GM12864 (cell line): ENCODE measurements at regions not wholly inside any gene's neighbourhood (a gene's known extent, or its start where the extent isn't known, plus 50 kb on each side); places are given as distances from the start of the nearest gene placed in this dataset.

Experiments used
- DNase-seq: peaks from one replicate; pipeline ENCODE4 v3.0.0-alpha.2; 2011; ENCODE audit warnings: low read depth
- H3K4me3 ChIP-seq: 2 replicates; pipeline ENCODE4 v1.5.1; 2011; ENCODE audit warnings: mild to moderate bottlenecking, low read depth, low read length, control low read depth
- CTCF ChIP-seq: IDR thresholded peaks from 2 replicates; pipeline ENCODE4 v1.5.1; 2011; ENCODE audit warnings: low read depth, mild to moderate bottlenecking, moderate library complexity, low read length, control low read depth, inconsistent platforms; ENCODE audit errors: missing control alignments

GRCh38 chr9:16025627-16026026 is 472.8 kb downstream of the CCDC171 start:
- H3K4me3 ChIP-seq, result no peak overlapping the region
- TF ChIP-seq CTCF, result no peak
- no peak for DNase-seq

- TF ChIP-seq CTCF, result no peak
Measured at GRCh38 chr9:16026886-16027285, 474.0 kb downstream of the CCDC171 start.

GRCh38 chr9:16028548-16028947 is 475.7 kb downstream of the CCDC171 start:
- TF ChIP-seq CTCF, result no peak
- DNase-seq, result no peak
- no peak overlapping the region for H3K4me3 ChIP-seq

More at GRCh38 chr9:16026886-16027285, 474.0 kb downstream of the CCDC171 start:
- no peak overlapping the region for H3K4me3 ChIP-seq
- DNase-seq, result no peak

GRCh38 chr9:16029046-16029615 is 476.3 kb downstream of the CCDC171 start:
- no peak for DNase-seq
- H3K4me3 ChIP-seq, result no peak overlapping the region
- no peak for TF ChIP-seq CTCF

- no peak for TF ChIP-seq CTCF
- no peak overlapping the region for H3K4me3 ChIP-seq
- no peak for DNase-seq
Measured at GRCh38 chr9:16029796-16030363, 477.0 kb downstream of the CCDC171 start.

- no peak overlapping the region for H3K4me3 ChIP-seq
- DNase-seq, result peak; percentile 10
- TF ChIP-seq CTCF, result no peak
Measured at GRCh38 chr9:16030528-16031185, 477.8 kb downstream of the CCDC171 start.
